Type B pancreatic cell (in vitro differentiated cells): ENCODE measurements at regions not wholly inside any gene's neighbourhood (a gene's known extent, or its start where the extent isn't known, plus 50 kb on each side); places are given as distances from the start of the nearest gene placed in this dataset.
"Not testable (repeated sequence)": the region's sequence is repeated elsewhere in the genome, so short reads cannot be mapped to it uniquely, and the experiment has no call there.

Experiments
- DNase-seq: peaks from one replicate; pipeline ENCODE4 v3.0.0; 2021; ENCODE audit warnings: mixed read lengths; ENCODE audit not compliant: unreplicated experiment; ENCODE audit errors: extremely low spot score
- H3K27ac Mint-ChIP-seq: 2 replicates; pipeline ENCODE4 v1.8.0; 2021; ENCODE audit warnings: mild to moderate bottlenecking, mixed read lengths
- H3K27me3 Mint-ChIP-seq: 2 replicates; pipeline ENCODE4 v1.8.0; 2021; ENCODE audit warnings: mixed read lengths
- H3K36me3 Mint-ChIP-seq: 2 replicates; pipeline ENCODE4 v1.8.0; 2021; ENCODE audit warnings: mixed read lengths
- H3K4me1 Mint-ChIP-seq: one replicate; pipeline ENCODE4 v1.8.0; 2021; ENCODE audit warnings: mixed read lengths; ENCODE audit not compliant: unreplicated experiment
- H3K4me3 Mint-ChIP-seq: 2 replicates; pipeline ENCODE4 v1.8.0; 2021; ENCODE audit warnings: mild to moderate bottlenecking, mixed read lengths
- H3K9me3 Mint-ChIP-seq: 2 replicates; pipeline ENCODE4 v1.8.0; 2021; ENCODE audit warnings: mixed read lengths
- CTCF ChIP-seq: fragments of 200-600 bp; sonication (generic); conservative IDR thresholded peaks from 2 replicates; pipeline ENCODE4 v1.5.0; 2021; ENCODE audit warnings: antibody characterized with exemption, mild to moderate bottlenecking

GRCh38 chr1:38772026-38772425, 87.5 kb downstream of the RRAGC start:
- Mint-ChIP-seq H3K36me3 (no peaks in the 10 kb centered on the region), H3K4me1 (peaks cover 4% of the 10 kb centered on the region), H3K4me3 (no peak overlapping the region), H3K27me3 (peaks cover 31% of the 10 kb centered on the region), H3K27ac (no peak overlapping the region), H3K9me3 (no peaks in the 10 kb centered on the region)
- no peak for TF ChIP-seq CTCF
- no peak for DNase-seq

- H3K36me3 Mint-ChIP-seq, H3K9me3 Mint-ChIP-seq, H3K4me3 Mint-ChIP-seq, H3K4me1 Mint-ChIP-seq, DNase-seq, H3K27ac Mint-ChIP-seq: not testable (repeated sequence)
- H3K27me3 Mint-ChIP-seq: peaks cover 26% of the 10 kb centered on the region
Observed at GRCh38 chr1:38770516-38771173, 88.9 kb downstream of the RRAGC start.

- no peak for TF ChIP-seq CTCF
- Mint-ChIP-seq H3K27ac (no peak overlapping the region), H3K4me3 (no peak overlapping the region), H3K27me3 (peaks cover 28% of the 10 kb centered on the region), H3K36me3 (no peaks in the 10 kb centered on the region), H3K9me3 (no peaks in the 10 kb centered on the region), H3K4me1 (no peaks in the 10 kb centered on the region)
- DNase-seq: no peak
Observed at GRCh38 chr1:38766125-38766524, 93.4 kb downstream of the RRAGC start.

- Mint-ChIP-seq H3K4me3 (no peak overlapping the region), H3K36me3 (no peaks in the 10 kb centered on the region), H3K27ac (no peak overlapping the region), H3K27me3 (peaks cover 28% of the 10 kb centered on the region), H3K4me1 (no peaks in the 10 kb centered on the region), H3K9me3 (no peaks in the 10 kb centered on the region)
- TF ChIP-seq CTCF: no peak
- DNase-seq: no peak
Observed at GRCh38 chr1:38763121-38763520, 96.5 kb downstream of the RRAGC start.

GRCh38 chr1:38760562-38760961, 99.0 kb downstream of the RRAGC start:
- Mint-ChIP-seq H3K4me3 (no peak overlapping the region), H3K4me1 (no peaks in the 10 kb centered on the region), H3K9me3 (no peaks in the 10 kb centered on the region), H3K36me3 (no peaks in the 10 kb centered on the region), H3K27ac (no peak overlapping the region), H3K27me3 (peaks cover 26% of the 10 kb centered on the region)
- TF ChIP-seq CTCF: no peak
- no peak for DNase-seq

GRCh38 chr1:38758820-38759219, 100.8 kb downstream of the RRAGC start:
- no peak for DNase-seq
- no peak for TF ChIP-seq CTCF

More at GRCh38 chr1:38758820-38759219, 100.8 kb downstream of the RRAGC start:
- H3K4me1 Mint-ChIP-seq: no peaks in the 10 kb centered on the region
- H3K27me3 Mint-ChIP-seq: peaks cover 33% of the 10 kb centered on the region
- H3K4me3 Mint-ChIP-seq: no peak overlapping the region
- H3K36me3 Mint-ChIP-seq: no peaks in the 10 kb centered on the region
- H3K9me3 Mint-ChIP-seq: no peaks in the 10 kb centered on the region
- H3K27ac Mint-ChIP-seq: no peak overlapping the region
